ENCODE measurements at regions not wholly inside any gene's neighbourhood (a gene's known extent, or its start where the extent isn't known, plus 50 kb on each side); places are given as distances from the start of the nearest gene placed in this dataset.

- Histone ChIP-seq H2AFZ (ENCODE audit: low read depth, low read length) (no peak overlapping the region), H3K4me2 (ENCODE audit: low read length) (no peak overlapping the region), H3K27me3 (ENCODE audit: insufficient read depth, low read length) (peaks cover 6% of the 10 kb centered on the region), H3K4me1 (ENCODE audit: insufficient read depth, low read length) (no peaks in the 10 kb centered on the region), H3K36me3 (ENCODE audit: insufficient read depth, low read length) (no peaks in the 10 kb centered on the region), H4K20me1 (ENCODE audit: insufficient read depth, low read length) (no peaks in the 10 kb centered on the region), H3K9ac (ENCODE audit: low read length) (no peak overlapping the region), H3K9me3 (ENCODE audit: insufficient read depth, low read depth, low read length) (no peaks in the 10 kb centered on the region), H3K27ac (ENCODE audit: low read depth, low read length) (no peak overlapping the region), H3K79me2 (ENCODE audit: insufficient read depth, low read length) (no peaks in the 10 kb centered on the region), H3K4me3 (ENCODE audit: insufficient read depth, low read depth, low read length) (no peak overlapping the region)
- H3K36me3 Mint-ChIP-seq (ENCODE audit: low read depth, unreplicated experiment) = no peaks in the 10 kb centered on the region
- H3K4me1 Mint-ChIP-seq (ENCODE audit: low read depth, unreplicated experiment) = peaks cover 3% of the 10 kb centered on the region
- H3K27me3 Mint-ChIP-seq (ENCODE audit: low read depth, unreplicated experiment) = peaks cover 78% of the 10 kb centered on the region
- H3K27ac Mint-ChIP-seq (ENCODE audit: unreplicated experiment) = no peak overlapping the region
- DNase-seq (ENCODE audit: low read depth) = no peak
- H3K4me3 Mint-ChIP-seq (ENCODE audit: unreplicated experiment) = no peak overlapping the region
- peaks cover 3% of the 10 kb centered on the region for H3K9me3 Mint-ChIP-seq (ENCODE audit: unreplicated experiment)
- no peak for FAIRE-seq
- no peak for TF ChIP-seq CTCF (IDR thresholded peaks at IDR 0.05; ENCODE audit: insufficient read depth, low read depth, low read length)
- no peak for TF ChIP-seq EZH2 (IDR thresholded peaks at IDR 0.05; ENCODE audit: insufficient read depth, low read length)
These were observed 97.5 kb upstream of the ALX4 start for GRCh38 chr11:44407211-44407996.

DNA sequence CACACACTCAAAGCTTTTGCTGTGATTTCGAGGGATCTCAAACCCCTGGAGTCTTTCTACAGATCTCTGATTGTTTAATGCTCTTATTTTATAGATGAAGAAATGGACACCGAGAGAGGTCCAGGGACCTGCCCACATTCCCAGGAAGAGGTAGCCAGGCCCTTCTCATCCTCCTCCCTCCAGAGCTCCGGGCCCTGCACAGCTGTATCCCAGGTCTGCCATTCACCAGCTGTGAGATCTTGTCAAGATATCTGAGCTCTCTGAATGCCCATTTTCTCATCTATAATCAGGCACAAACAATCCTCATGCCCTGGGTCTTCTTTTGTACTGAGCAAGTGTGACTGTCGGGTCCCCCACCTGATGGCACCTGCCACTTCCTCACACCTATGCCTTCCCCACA is 98.2 kb upstream of the ALX4 start:
- H2AFZ ChIP-seq (ENCODE audit: low read depth, low read length) = no peak overlapping the region
- no peak overlapping the region for H3K4me2 ChIP-seq (ENCODE audit: low read length)
- Mint-ChIP-seq H3K4me1 (ENCODE audit: low read depth, unreplicated experiment) (peaks cover 3% of the 10 kb centered on the region), H3K27me3 (ENCODE audit: low read depth, unreplicated experiment) (peaks cover 85% of the 10 kb centered on the region), H3K27ac (ENCODE audit: unreplicated experiment) (no peak overlapping the region), H3K36me3 (ENCODE audit: low read depth, unreplicated experiment) (no peaks in the 10 kb centered on the region), H3K4me3 (ENCODE audit: unreplicated experiment) (no peak overlapping the region), H3K9me3 (ENCODE audit: unreplicated experiment) (peaks cover 3% of the 10 kb centered on the region)
- no peaks in the 10 kb centered on the region for H4K20me1 ChIP-seq (ENCODE audit: insufficient read depth, low read length)
- no peaks in the 10 kb centered on the region for H3K9me3 ChIP-seq (ENCODE audit: insufficient read depth, low read depth, low read length)
- TF ChIP-seq CTCF (IDR thresholded peaks at IDR 0.05; ENCODE audit: insufficient read depth, low read depth, low read length) (no peak), EZH2 (IDR thresholded peaks at IDR 0.05; ENCODE audit: insufficient read depth, low read length) (no peak)
- peaks cover 6% of the 10 kb centered on the region for H3K27me3 ChIP-seq (ENCODE audit: insufficient read depth, low read length)
- H3K36me3 ChIP-seq (ENCODE audit: insufficient read depth, low read length) = no peaks in the 10 kb centered on the region
- no peak overlapping the region for H3K27ac ChIP-seq (ENCODE audit: low read depth, low read length)
- DNase-seq (ENCODE audit: low read depth) (no peak), FAIRE-seq (no peak)
- H3K4me1 ChIP-seq (ENCODE audit: insufficient read depth, low read length) = no peaks in the 10 kb centered on the region
- H3K79me2 ChIP-seq (ENCODE audit: insufficient read depth, low read length) = no peaks in the 10 kb centered on the region
- no peak overlapping the region for H3K9ac ChIP-seq (ENCODE audit: low read length)
- H3K4me3 ChIP-seq (ENCODE audit: insufficient read depth, low read depth, low read length) = no peak overlapping the region

Data from astrocyte (in vitro differentiated cells and primary cell).